Left ventricle myocardium superior (tissue), 1 donor: ENCODE measurements at regions not wholly inside any gene's neighbourhood (a gene's known extent, or its start where the extent isn't known, plus 50 kb on each side); places are given as distances from the start of the nearest gene placed in this dataset.

Experiments used
- ATAC-seq: fragments of 200-7000 bp; cut with Tn5 transposase; one replicate; pipeline ENCODE4 v1.9.1; 2020; ENCODE audit warnings: mild to moderate bottlenecking, moderate library complexity
- DNase-seq: peaks from one replicate; pipeline ENCODE4 v3.0.0-alpha.2; 2020
- intact Hi-C: fragments of 100-400 bp; cut with micrococcal nuclease; formaldehyde crosslinking; loops from one replicate; pipeline ENCODE4 v1.11.0; 2022
- donor health status: DM: no; HTN: yes; CAD: no; lungs with severe emphysema.

DNA sequence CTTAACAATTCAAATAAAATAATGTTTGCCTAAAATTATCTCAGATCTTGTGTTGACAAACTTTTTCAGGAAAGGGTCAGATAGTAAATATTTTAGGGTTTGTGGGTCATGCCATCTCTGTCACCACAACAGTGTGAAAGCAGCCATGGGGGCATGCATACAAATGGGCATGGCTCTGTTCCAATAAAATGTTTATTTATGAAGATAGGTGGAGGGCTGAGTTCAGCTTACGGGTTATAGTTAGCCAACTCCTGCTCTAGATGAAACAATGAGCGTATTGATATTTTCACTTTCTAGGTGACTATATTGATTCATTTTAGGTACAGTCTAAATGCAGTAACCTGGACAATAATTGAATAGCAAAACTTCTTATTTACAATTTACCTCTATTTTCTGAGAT, 533.8 kb upstream of the CLINT1 start:
- intact Hi-C loops = no loop called here
- DNase-seq (no peak), ATAC-seq (no peak)

DNA sequence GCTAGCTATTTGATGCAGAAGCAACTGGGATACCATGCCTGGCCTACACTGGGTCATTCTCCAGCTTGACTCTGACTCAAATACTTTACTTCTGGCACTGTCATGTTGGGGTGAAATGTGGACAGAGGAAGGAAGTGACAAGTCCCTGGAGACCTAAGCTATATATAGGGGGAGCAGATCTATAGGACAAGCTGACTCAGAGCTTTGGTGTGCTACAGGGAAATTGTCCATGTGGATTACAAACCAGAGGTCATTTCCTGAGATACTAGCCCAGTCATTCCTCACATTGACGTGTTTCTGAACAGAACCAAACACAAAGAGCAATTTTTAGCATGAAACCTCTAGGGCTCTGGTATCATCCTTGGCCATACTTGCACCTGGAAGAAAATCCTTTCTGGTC, 531.6 kb upstream of the CLINT1 start:
- intact Hi-C loops = no loop called here
- DNase-seq = no peak
- ATAC-seq = no peak

DNA sequence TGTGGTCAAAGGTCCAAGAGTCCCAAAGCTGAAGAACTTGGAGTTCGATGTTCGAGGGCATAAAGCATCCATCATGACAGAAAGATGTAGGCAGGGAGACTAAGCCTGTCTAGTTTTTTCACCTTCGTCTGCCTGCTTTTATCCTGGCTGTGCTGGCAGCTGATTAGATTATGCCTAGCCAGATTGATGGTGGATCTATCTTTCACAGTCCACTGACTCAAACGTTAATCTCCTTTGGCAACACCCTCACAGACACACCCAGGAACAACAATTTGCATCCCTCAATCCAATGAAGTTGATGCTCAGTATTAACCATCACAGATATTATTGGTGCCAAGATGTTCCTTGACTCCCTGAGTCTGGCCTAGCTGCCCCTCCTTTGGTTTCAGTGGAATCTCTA, 530.8 kb upstream of the CLINT1 start:
- DNase-seq = no peak
- intact Hi-C loops = no loop called here
- no peak for ATAC-seq

DNA sequence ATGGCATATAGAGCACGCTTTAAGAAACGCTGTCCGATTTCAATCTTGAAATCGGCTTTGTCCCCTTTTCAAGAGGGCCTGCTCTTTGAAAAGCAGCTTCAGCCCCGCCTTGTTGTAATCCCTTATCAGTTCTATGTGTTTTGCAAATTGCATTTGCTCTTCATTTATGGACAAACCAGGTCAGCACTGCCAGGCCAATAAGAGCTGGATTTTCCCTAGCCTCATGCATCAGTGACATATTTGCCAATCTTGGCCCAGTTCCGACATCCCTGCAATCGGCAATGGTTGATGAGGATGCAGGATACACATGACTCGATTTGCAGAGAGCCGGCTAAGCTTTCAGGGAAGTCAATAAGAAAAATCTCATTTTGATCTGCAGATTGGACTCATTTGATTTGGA, 529.1 kb upstream of the CLINT1 start:
- no peak for ATAC-seq
- no peak for DNase-seq

DNA sequence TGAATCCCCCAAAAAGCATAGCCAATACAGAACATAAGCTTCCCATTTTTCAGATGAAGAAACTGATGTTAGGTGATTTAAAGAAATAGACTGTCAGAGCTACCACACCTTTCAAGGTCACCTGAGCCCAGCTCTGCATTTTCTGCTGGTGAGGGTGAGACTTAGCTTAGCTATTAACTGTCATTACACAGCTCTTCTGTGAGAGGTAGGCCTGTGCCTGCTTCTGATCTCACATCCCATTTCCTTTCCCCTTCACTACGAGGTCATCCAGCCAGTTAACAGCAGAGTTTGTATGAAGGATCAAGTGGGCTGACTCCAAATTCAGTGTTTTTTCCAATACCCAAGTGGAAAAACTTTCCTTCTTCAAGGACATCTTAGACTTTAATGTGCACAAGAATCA, 528.6 kb upstream of the CLINT1 start:
- DNase-seq (no peak), ATAC-seq (no peak)
- intact Hi-C loops = no loop called here

More for the DNA sequence above, 529.1 kb upstream of the CLINT1 start:
- intact Hi-C loops = no loop called here

DNA sequence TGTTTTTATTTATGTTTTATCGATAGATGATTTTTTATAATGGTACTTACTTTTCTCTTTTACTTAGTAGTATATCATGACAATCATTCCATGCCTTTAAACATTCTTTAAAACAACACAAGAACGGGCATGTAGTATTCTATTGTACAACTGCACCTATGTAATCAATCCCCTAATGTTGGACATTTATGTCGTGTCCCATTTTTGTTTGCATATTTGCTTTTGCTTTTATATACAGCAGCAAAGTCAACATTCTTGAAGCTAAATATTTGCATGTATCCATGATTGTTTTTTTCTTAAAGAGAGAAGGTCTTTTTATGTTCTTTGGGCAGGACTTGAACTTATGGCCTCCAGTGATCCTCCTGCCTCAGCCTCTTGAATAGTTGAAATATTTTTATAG, 527.0 kb upstream of the CLINT1 start:
- intact Hi-C loops = no loop called here
- no peak for DNase-seq
- ATAC-seq = no peak

DNA sequence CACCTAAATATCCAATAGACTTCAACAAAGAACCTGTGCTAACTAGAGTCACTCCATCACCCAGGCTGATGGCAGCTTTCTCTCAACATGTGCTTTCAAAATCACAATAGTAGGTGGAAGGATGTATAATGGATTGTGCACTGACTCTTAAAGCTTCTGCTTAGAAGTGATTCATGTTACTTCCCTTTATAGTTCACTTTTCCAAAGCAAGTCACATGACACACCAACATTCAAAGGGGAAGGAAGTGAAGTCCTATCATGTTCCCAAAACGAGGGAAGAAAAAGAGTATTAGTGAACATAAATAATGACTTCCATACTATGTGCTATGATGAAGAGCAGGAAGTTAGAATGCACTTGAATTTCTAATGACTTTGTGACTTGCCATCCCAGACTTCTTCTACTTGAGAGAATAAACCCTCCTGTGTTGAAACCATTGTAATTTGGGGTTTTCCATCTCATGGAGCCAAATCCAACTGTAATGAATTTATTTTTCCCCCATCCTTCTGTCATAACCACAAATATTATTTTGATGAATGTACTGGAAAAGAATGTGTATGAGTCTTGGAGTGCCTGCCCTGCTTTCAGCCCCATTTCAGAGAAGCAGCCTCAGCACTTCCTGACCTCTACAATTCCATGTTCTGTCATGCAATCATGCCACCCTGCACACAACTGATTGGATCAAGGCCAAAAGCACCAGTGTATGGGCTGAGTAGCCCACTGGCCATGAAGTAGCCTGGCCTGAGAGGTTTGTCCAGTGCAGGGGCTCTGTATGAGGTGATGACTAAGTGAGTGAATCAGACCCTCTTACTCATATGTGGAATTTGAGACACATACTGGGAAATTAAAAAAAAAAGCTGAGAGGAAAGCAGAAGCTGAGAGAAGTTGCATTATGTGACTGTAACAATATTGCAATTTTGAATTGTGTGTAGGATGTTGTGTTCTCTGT, 525.9 kb upstream of the CLINT1 start:
- peak; percentile 37 for ATAC-seq
- DNase-seq = no peak
- intact Hi-C loops = no loop called here

DNA sequence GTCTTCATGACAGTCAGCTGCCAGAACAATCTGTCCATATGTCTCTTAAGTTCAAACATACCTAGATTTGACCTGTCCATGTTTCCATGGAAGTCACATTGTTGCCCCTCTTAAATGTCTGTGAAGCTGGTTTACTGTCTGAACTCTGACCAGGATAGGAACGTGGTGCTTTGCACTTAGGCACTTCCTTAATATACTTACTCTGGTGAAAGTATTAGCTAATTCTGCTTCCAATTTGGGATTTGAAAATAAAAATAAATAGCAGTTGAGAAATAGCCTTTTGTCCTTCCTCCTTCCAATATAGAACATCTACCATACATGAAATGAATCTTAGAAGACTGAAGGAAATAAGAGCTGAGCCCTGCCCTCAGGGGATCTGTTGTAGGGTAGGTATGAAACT, 524.5 kb upstream of the CLINT1 start:
- intact Hi-C loops = no loop called here
- ATAC-seq (no peak), DNase-seq (no peak)

DNA sequence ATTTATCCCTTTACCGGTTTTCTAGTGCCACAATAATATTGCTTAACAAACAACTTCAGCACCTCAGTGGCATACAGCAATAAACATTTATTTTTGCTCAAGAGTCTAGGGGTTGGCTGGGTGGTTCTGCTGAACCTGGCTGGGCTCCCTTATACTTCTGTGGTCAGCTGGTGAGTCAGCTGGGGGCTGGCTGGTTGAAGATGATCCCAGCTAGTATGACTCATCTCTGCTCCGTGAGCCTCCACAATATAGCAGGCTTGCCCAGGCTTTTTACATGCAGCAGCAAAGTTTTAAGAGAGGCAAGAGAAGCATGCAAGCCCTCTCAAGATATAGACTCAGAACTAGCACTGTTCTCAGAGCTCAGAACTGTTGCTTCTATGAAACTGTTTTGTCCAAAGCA, 523.5 kb upstream of the CLINT1 start:
- ATAC-seq = peak; percentile 97

DNA sequence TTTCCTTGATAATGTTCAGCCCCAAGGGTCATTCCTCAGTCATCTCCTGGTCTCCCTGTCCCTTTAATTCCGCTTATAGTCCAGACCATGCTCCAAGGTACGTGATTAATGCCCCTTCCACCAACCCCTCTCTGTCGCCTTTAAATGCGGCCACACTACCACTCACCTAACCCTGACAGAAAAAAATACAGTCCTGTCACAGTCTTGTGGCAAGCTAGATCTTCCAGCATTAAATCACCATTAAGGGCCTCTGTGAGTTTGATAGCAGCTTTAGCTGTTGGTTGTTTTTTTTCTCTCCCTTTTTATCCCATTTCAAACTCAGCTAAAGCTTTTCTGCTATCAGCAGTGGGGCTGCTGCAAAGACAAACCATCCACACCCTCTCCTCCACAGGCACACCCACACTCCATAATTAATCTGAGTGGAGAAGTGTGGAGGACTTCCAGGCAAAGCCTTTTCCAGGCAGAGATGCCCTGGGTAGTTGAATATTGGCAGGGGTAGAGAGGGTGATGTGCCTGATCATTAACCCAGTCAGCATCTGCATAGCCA, 522.7 kb upstream of the CLINT1 start:
- DNase-seq (no peak), ATAC-seq (peak; percentile 32)
- intact Hi-C loops = no loop called here

More for the DNA sequence above, 523.5 kb upstream of the CLINT1 start:
- peak; percentile 65 for DNase-seq
- intact Hi-C loops = no loop called here

DNA sequence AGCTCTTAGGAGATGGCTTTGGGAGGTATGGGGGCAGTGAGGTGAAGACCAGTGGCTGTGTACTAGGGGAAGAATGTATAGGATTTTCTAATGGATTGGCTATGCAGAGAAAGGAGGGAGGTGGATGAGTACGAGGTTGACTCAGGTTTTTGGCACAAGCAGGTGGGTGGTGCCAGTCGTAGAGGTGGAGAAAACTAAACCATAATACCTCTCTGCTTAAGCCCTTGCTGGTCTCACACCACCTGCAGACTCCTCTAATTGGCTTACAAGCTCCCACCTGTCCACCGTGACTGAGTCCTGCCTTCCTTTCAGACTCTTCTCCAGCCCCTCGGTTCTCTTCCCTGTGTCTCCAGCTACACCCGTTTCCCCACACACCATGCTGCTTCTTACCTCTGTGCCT, 521.7 kb upstream of the CLINT1 start:
- ATAC-seq (no peak), DNase-seq (no peak)
- intact Hi-C loops = no loop called here

DNA sequence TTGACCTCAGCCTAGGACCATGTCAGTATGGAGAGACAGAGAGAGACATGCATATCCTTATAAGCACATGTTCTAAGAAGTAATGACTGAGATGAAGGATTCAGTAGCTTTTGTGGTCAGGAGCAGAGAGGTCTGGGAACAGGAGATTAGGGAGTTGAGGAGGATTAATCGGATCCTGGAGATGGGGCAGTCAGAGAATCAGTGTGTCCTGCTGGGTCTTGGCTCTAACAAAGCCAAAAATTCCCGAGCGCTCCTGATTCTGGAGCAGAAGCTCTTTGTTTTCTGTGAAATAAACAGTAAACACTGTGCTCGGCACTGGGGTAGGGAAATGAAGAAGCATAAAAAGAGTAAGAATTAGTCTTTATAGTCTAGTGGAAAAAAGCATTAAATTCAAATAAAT, 520.0 kb upstream of the CLINT1 start:
- intact Hi-C loops = no loop called here
- DNase-seq = no peak

DNA sequence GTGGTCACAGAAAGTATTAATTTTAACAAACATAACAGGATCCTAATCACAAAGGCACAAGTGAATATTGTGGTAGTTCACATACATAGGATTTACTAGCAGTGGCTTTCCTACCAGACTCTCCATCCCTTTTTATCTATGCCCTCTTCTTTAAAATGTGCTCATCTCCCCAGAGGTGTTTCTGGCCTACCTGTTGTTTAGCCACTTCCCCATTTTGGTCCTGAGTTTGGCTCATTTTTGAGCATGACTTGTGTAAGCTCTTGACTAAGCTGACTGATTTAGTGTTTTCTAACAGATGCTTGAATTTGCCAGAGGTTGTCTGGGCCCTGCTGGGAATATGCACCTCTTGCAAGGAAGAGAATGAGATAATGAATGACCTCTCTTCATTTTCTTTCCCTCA, 517.7 kb upstream of the CLINT1 start:
- DNase-seq (no peak), ATAC-seq (no peak)
- intact Hi-C loops = no loop called here

More for the DNA sequence above, 520.0 kb upstream of the CLINT1 start:
- no peak for ATAC-seq

DNA sequence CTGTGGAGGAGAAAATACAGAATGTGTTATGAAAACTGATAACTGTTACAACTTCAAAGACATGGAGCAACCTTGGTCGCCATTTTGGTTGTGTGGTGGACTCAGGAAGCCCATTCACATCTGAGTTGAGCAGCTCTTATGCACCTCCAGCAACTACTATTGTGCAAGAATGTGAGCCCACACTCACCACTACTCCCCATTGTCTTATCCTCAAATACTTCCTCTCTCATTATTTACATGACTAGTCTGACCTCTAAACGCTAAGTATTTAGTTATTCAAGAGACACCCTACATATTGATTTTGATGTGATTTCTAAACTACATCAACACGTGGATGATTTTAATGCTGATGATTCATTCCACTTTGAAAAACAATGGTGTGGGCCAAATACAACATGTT, 516.6 kb upstream of the CLINT1 start:
- no peak for DNase-seq
- ATAC-seq = no peak
- intact Hi-C loops = no loop called here

DNA sequence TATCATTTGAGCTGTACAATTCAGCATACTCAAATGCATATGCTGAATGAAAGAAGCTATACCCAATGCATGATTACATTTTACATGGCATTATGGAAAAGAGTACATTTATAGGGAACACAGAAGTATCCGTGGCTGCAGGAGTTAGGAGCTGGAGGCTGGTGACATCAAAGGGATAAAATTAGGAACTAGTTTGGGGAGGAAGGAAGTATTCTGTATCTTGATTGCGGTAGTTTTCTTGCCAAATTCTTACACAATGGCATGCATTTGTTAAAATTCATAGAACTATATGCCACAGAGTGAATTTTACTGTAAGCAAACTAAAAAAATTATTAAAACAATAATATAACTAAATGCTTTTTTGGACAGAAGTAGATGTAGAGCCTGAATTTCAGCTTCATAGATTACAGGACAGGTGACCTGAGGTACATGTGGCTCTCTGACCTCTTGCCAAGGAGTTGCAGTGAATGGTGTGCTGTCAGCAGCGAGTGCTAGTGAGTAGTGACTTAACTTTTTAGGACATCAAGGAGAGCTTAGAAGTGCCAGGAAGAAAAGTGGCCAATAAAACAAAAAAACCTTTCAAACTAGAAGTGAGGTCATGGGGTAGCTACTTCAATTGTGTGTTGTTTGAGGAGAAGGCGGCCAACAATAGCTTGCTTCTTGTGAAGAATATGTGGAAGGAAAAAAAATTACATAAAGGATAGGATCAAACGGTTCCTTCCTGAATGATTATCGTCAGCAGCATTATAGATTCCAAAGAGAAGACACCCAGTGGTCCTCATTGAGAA, 514.9 kb upstream of the CLINT1 start:
- DNase-seq = no peak
- ATAC-seq = no peak
- intact Hi-C loops = no loop called here

DNA sequence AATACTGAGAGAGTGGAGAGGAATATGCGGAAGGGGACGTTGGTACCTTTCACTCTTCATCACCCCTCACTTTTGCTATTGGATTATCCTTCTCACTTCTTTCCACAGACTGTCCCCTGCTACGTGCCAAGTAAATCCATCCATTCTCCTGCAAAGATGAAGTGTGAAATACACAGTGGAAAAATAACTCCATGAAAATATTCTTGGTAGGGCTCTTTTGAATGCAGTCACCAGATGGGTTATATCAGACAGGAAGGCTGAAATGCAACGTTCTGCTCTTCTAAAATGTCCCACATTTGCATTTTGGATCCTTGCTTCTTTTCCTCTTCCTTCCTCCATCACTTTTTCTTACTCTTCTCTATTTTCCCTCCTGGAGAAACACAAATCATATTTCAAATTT, 510.3 kb upstream of the CLINT1 start:
- DNase-seq (no peak), ATAC-seq (no peak)

DNA sequence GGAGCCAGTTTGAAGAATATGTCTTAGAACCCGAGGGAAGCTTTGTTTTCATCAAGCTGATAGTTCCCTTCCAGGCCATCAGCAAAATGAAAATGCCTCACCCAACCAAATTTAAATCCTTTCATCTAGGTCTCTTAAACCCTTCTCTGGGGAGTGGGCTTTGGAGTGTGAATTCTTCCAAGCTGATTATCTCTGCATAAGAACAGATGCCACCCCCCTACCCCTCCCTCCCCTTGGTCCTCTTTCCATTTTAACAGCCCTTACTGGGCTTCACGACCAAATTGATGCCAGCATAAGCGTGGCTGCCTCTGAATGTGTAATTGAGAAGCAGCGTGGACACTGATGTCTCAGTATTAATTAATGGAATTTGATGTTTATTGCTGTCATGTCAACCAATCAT, 509.7 kb upstream of the CLINT1 start:
- no peak for DNase-seq
- intact Hi-C loops = no loop called here
- ATAC-seq = no peak

More for the DNA sequence above, 510.3 kb upstream of the CLINT1 start:
- intact Hi-C loops = no loop called here

DNA sequence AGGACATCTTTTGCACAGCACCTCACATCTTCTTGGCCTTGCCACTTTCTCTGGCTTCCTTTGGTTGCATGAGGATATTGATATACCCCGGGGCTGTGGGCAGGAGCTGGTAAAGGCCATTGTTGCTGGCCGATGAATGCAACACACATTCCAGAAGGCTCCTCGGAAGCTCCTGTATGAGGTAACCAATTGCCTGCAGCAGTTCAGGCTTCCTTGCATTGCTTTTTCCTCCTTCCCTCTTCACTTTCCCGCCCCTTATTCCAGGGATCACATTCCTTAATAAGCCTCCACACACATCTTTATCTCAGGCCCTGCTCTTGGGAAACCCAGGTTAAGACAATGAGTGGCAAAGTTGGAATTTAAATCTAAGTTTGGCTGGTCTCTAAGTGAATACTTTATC, 505.4 kb upstream of the CLINT1 start:
- intact Hi-C loops = no loop called here
- ATAC-seq = no peak
- no peak for DNase-seq

DNA sequence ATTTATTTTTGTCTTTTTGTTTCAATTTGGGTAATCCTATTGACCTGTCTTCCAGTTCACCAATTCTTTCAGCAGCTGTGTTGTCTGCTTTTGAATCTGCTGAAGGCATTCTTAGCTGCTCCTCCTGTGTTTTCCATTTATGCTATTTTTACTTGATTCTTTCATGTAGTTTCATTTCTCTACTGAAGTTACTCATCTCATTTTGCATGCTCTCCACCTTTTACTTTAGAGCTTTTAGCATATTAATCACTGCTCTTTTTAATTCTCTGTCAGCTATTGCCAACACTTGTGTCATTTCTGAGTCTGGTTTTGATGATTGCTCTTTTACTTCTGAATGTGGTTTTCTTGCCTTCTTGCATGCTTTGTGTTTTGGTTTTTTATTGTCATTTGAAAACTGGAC, 496.0 kb upstream of the CLINT1 start:
- ATAC-seq (no peak), DNase-seq (no peak)
- intact Hi-C loops = no loop called here

DNA sequence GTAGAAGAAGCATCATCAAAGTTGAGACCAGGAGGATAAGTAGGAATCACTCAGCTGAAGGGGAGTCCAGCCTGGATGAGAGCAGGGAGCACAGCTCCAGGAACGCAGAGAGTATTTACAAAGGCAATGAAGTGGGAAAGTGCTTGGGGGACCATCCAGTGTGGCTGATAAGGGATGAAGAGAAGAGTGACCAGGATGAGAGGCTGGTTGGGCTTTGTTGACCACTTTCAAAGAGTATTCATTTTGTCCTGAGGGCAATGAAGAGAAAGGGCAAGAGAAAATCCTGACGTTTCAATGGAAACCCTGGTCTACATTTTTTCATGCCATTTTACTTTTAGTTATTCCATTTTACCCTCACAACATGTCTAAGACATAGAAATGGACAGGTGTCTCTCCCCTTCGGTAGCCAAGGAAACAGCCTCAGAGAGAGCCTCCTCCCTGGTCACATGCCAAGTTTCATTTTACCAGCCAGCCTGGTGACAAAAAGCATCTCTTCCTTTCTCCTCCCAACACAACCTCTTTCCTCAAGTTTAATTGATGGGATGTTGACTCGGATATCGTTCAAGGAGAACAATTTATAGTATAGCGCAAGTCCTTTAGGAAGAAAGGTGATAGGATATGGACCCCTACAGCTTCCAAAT, 492.7 kb upstream of the CLINT1 start:
- no peak for ATAC-seq

More for the DNA sequence above, 492.7 kb upstream of the CLINT1 start:
- no peak for DNase-seq
- intact Hi-C loops = no loop called here
